SK-N-SH treated with all-trans-retinoic acid at 6 μM for 48 hours (cell line): ENCODE measurements at regions not wholly inside any gene's neighbourhood (a gene's known extent, or its start where the extent isn't known, plus 50 kb on each side); places are given as distances from the start of the nearest gene placed in this dataset.

ENCODE experiments used
- ATAC-seq: fragments of 200-7000 bp; cut with Tn5 transposase; 3 replicates; pipeline ENCODE4 v1.9.1; 2020; ENCODE audit warnings: mild to moderate bottlenecking, moderate library complexity
- ARNTL ChIP-seq: fragments of 450-650 bp; formaldehyde crosslinking; IDR thresholded peaks from 2 replicates; pipeline ENCODE4 v1.5.0; 2020; ENCODE audit warnings: low read depth, mild to moderate bottlenecking, moderate library complexity, borderline replicate concordance
- BACH2 ChIP-seq: fragments of 250-450 bp; sonication (Bioruptor Pico); IDR thresholded peaks from 2 replicates; pipeline ENCODE4 v1.9.0; 2021; ENCODE audit warnings: mild to moderate bottlenecking, borderline replicate concordance
- CSDC2 ChIP-seq: fragments of 250-450 bp; sonication (Bioruptor Pico); IDR thresholded peaks from 2 replicates; pipeline ENCODE4 v1.5.0; 2020; ENCODE audit warnings: mild to moderate bottlenecking, moderate library complexity
- ISL1 ChIP-seq: fragments of 250-450 bp; sonication (Bioruptor Pico); IDR thresholded peaks from 2 replicates; pipeline ENCODE4 v2.1.2; 2022; ENCODE audit warnings: mild to moderate bottlenecking, moderate library complexity
- OSR1 ChIP-seq: fragments of 250-450 bp; sonication (Bioruptor Pico); IDR thresholded peaks from 2 replicates; pipeline ENCODE4 v1.8.0; 2022; ENCODE audit warnings: moderate library complexity, mild to moderate bottlenecking, inconsistent platforms
- PATZ1 ChIP-seq: fragments of 250-450 bp; sonication (Bioruptor Pico); IDR thresholded peaks from 2 replicates; pipeline ENCODE4 v1.8.0; 2020; ENCODE audit warnings: mild to moderate bottlenecking, moderate library complexity, borderline replicate concordance
- PPARA ChIP-seq: fragments of 250-450 bp; sonication (Bioruptor Pico); IDR thresholded peaks from 2 replicates; pipeline ENCODE4 v1.5.0; 2020; ENCODE audit warnings: mild to moderate bottlenecking, borderline replicate concordance
- RARB ChIP-seq: fragments of 250-450 bp; sonication (Bioruptor Pico); IDR thresholded peaks from 2 replicates; pipeline ENCODE4 v1.8.0; 2021; ENCODE audit warnings: mild to moderate bottlenecking, moderate library complexity
- SNAI2 ChIP-seq: fragments of 250-450 bp; sonication (Bioruptor Pico); IDR thresholded peaks from 2 replicates; pipeline ENCODE4 v1.5.0; 2020; ENCODE audit warnings: mild to moderate bottlenecking, moderate library complexity
- TCF4 ChIP-seq: fragments of 250-450 bp; sonication (Bioruptor Pico); IDR thresholded peaks from 2 replicates; pipeline ENCODE4 v1.8.0; 2021; ENCODE audit warnings: mild to moderate bottlenecking, moderate library complexity, borderline replicate concordance
- TOX ChIP-seq: fragments of 250-450 bp; sonication (Bioruptor Pico); IDR thresholded peaks from 2 replicates; pipeline ENCODE4 v1.8.0; 2021; ENCODE audit warnings: mild to moderate bottlenecking, moderate library complexity, borderline replicate concordance
- ZC3H10 ChIP-seq: fragments of 250-450 bp; sonication (Bioruptor Pico); IDR thresholded peaks from 2 replicates; pipeline ENCODE4 v1.5.1; 2021; ENCODE audit warnings: mild to moderate bottlenecking, moderate library complexity
- ZFP3 ChIP-seq: fragments of 250-450 bp; sonication (Bioruptor Pico); IDR thresholded peaks from 2 replicates; pipeline ENCODE4 v1.5.0; 2020; ENCODE audit warnings: mild to moderate bottlenecking, moderate library complexity
- ZFP30 ChIP-seq: fragments of 450-650 bp; formaldehyde crosslinking; IDR thresholded peaks from 2 replicates; pipeline ENCODE4 v1.5.0; 2022; ENCODE audit warnings: mild to moderate bottlenecking, moderate library complexity
- ZNF565 ChIP-seq: fragments of 450-650 bp; formaldehyde crosslinking; conservative IDR thresholded peaks from 2 replicates; pipeline ENCODE4 v1.5.0; 2020; ENCODE audit warnings: low read depth, mild to moderate bottlenecking, moderate library complexity
- ZNF70 ChIP-seq: fragments of 450-650 bp; formaldehyde crosslinking; IDR thresholded peaks from 2 replicates; pipeline ENCODE4 v1.5.0; 2020; ENCODE audit warnings: mild to moderate bottlenecking, moderate library complexity
- ZNF8 ChIP-seq: fragments of 450-650 bp; formaldehyde crosslinking; IDR thresholded peaks from 2 replicates; pipeline ENCODE4 v1.5.0; 2020; ENCODE audit warnings: mild to moderate bottlenecking, moderate library complexity
- TF ChIP-seq, protein P1 (sequence below): fragments of 250-450 bp; sonication (Bioruptor Pico); IDR thresholded peaks from 2 replicates; pipeline ENCODE4 v1.8.0; 2021; ENCODE audit warnings: low read depth, mild to moderate bottlenecking, moderate library complexity, borderline replicate concordance
- TF ChIP-seq, protein P2 (sequence below): fragments of 250-450 bp; sonication (Bioruptor Pico); IDR thresholded peaks from 2 replicates; pipeline ENCODE4 v1.5.1; 2021; ENCODE audit warnings: mild to moderate bottlenecking, moderate library complexity
- TF ChIP-seq, protein P3 (sequence below): fragments of 250-450 bp; sonication (Bioruptor Pico); IDR thresholded peaks from 2 replicates; pipeline ENCODE4 v1.5.0; 2020; ENCODE audit warnings: mild to moderate bottlenecking, moderate library complexity

GRCh38 chr22:22046370-22046769 is 63.8 kb upstream of the TOP3B start:
- TF ChIP-seq, protein P1, sequence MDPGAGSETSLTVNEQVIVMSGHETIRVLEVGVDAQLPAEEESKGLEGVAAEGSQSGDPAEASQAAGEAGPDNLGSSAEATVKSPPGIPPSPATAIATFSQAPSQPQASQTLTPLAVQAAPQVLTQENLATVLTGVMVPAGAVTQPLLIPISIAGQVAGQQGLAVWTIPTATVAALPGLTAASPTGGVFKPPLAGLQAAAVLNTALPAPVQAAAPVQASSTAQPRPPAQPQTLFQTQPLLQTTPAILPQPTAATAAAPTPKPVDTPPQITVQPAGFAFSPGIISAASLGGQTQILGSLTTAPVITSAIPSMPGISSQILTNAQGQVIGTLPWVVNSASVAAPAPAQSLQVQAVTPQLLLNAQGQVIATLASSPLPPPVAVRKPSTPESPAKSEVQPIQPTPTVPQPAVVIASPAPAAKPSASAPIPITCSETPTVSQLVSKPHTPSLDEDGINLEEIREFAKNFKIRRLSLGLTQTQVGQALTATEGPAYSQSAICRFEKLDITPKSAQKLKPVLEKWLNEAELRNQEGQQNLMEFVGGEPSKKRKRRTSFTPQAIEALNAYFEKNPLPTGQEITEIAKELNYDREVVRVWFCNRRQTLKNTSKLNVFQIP (CRISPR knock-in tag): no peak
- TF ChIP-seq BACH2 (CRISPR knock-in tag) (no peak), RARB (no peak), PPARA (CRISPR knock-in tag) (no peak)
- TF ChIP-seq, all 23 proteins: peak for 0
- no peak for ATAC-seq

DNA sequence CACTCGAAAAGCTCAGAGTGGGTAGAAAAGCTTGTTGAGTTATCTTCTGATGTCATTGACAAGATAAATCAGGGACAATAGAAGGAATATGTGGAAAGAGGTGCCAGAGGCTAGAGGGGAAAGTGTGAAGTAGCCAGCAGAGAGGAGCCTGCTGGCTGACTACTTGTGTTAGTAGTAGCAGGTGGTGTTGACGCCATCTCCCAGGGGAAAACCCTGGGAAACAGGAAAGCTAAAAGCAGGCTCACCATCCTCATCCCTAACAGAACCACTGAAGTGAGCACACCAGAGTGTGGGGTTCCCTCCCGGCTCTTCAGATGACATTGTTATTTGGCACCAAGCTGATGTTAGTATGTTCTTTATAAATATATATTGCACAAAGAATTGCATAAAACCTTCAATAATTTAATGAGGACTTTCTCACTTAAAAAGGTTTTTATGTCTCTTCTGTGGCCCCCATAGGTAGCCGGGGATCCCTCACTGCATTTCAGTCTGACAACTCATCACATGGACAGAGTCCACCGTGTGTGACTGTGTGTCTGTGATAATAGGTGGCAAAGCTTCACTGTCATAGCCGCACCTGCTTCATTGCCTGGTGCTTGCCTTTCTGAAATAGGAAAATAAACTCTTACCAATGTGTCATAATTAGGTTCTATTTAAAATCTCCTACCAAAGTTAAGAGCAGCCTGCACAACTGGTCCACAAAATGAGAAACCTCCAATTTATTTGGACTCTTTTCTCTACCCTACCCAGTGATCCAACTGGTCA is 63.2 kb upstream of the TOP3B start:
- ATAC-seq: no peak
- TF ChIP-seq, protein P2, sequence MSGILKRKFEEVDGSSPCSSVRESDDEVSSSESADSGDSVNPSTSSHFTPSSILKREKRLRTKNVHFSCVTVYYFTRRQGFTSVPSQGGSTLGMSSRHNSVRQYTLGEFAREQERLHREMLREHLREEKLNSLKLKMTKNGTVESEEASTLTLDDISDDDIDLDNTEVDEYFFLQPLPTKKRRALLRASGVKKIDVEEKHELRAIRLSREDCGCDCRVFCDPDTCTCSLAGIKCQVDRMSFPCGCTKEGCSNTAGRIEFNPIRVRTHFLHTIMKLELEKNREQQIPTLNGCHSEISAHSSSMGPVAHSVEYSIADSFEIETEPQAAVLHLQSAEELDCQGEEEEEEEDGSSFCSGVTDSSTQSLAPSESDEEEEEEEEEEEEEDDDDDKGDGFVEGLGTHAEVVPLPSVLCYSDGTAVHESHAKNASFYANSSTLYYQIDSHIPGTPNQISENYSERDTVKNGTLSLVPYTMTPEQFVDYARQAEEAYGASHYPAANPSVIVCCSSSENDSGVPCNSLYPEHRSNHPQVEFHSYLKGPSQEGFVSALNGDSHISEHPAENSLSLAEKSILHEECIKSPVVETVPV (CRISPR knock-in tag): no peak
- no peak for TF ChIP-seq PPARA (CRISPR knock-in tag)
- TF ChIP-seq SNAI2: no peak
- TF ChIP-seq ZNF565 (CRISPR knock-in tag): no peak
- TF ChIP-seq TCF4 (CRISPR knock-in tag): no peak
- TF ChIP-seq RARB: no peak
- TF ChIP-seq ZFP30 (CRISPR knock-in tag): no peak
- no peak for TF ChIP-seq ZNF70 (CRISPR knock-in tag)
- TF ChIP-seq OSR1 (CRISPR knock-in tag): no peak
- TF ChIP-seq, protein P1 (CRISPR knock-in tag): no peak
- TF ChIP-seq, protein P3, sequence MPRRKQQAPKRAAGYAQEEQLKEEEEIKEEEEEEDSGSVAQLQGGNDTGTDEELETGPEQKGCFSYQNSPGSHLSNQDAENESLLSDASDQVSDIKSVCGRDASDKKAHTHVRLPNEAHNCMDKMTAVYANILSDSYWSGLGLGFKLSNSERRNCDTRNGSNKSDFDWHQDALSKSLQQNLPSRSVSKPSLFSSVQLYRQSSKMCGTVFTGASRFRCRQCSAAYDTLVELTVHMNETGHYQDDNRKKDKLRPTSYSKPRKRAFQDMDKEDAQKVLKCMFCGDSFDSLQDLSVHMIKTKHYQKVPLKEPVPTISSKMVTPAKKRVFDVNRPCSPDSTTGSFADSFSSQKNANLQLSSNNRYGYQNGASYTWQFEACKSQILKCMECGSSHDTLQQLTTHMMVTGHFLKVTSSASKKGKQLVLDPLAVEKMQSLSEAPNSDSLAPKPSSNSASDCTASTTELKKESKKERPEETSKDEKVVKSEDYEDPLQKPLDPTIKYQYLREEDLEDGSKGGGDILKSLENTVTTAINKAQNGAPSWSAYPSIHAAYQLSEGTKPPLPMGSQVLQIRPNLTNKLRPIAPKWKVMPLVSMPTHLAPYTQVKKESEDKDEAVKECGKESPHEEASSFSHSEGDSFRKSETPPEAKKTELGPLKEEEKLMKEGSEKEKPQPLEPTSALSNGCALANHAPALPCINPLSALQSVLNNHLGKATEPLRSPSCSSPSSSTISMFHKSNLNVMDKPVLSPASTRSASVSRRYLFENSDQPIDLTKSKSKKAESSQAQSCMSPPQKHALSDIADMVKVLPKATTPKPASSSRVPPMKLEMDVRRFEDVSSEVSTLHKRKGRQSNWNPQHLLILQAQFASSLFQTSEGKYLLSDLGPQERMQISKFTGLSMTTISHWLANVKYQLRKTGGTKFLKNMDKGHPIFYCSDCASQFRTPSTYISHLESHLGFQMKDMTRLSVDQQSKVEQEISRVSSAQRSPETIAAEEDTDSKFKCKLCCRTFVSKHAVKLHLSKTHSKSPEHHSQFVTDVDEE (CRISPR knock-in tag): no peak

- TF ChIP-seq ARNTL (no peak), PATZ1 (CRISPR knock-in tag) (no peak), ZNF8 (CRISPR knock-in tag) (no peak), ISL1 (CRISPR knock-in tag) (no peak), ZFP30 (CRISPR knock-in tag) (no peak), ZC3H10 (CRISPR knock-in tag) (no peak), BACH2 (CRISPR knock-in tag) (no peak), RARB (no peak), TOX (no peak), ZFP3 (CRISPR knock-in tag) (no peak), ZNF70 (CRISPR knock-in tag) (no peak), CSDC2 (no peak)
- TF ChIP-seq, protein P2 (CRISPR knock-in tag): no peak
- TF ChIP-seq, protein P1 (CRISPR knock-in tag): no peak
- TF ChIP-seq, protein P3 (CRISPR knock-in tag): no peak
- no peak for ATAC-seq
These were observed 61.6 kb upstream of the TOP3B start for GRCh38 chr22:22044153-22044552.
